Erythroblast (primary cell): ENCODE measurements at regions not wholly inside any gene's neighbourhood (a gene's known extent, or its start where the extent isn't known, plus 50 kb on each side); places are given as distances from the start of the nearest gene placed in this dataset.

Experiments
- GATA1 ChIP-seq: IDR thresholded peaks from 2 replicates; pipeline ENCODE4 v1.6.1; 2011; ENCODE audit warnings: low read depth, mild to moderate bottlenecking, control low read depth, low read length, moderate library complexity
- POLR2A ChIP-seq: IDR thresholded peaks from 2 replicates; pipeline ENCODE4 v1.6.1; 2011; ENCODE audit warnings: mild to moderate bottlenecking, low read length

- TF ChIP-seq POLR2A (no peak), GATA1 (no peak)
These were observed 164.3 kb downstream of the RPS12 start for GRCh38 chr6:132978685-132979084.
